ENCODE measurements at regions not wholly inside any gene's neighbourhood (a gene's known extent, or its start where the extent isn't known, plus 50 kb on each side); places are given as distances from the start of the nearest gene placed in this dataset.
"Not testable (repeated sequence)": the region's sequence is repeated elsewhere in the genome, so short reads cannot be mapped to it uniquely, and the experiment has no call there.

GRCh38 chr9:90188656-90189055, 454.0 kb downstream of the DIRAS2 start:
- Histone ChIP-seq H3K79me2 (ENCODE audit: insufficient read depth, low read length) (no peaks in the 10 kb centered on the region), H3K27me3 (ENCODE audit: insufficient read depth, low read length) (no peaks in the 10 kb centered on the region), H3F3A (ENCODE audit: insufficient read depth, low read length) (no peaks in the 10 kb centered on the region), H3K4me1 (ENCODE audit: insufficient read depth, low read length, severe bottlenecking) (no peaks in the 10 kb centered on the region), H3K4me3 (ENCODE audit: low read depth, low read length, poor library complexity, severe bottlenecking) (no peak overlapping the region), H4K20me1 (ENCODE audit: insufficient read depth, low read length) (no peaks in the 10 kb centered on the region), H3K36me3 (ENCODE audit: insufficient read depth, low read length) (no peaks in the 10 kb centered on the region), H3K27ac (ENCODE audit: low read depth, low read length, poor library complexity, severe bottlenecking) (no peak overlapping the region), H3K4me2 (ENCODE audit: low read length) (no peak overlapping the region), H3K9me3 (ENCODE audit: low read length) (no peaks in the 10 kb centered on the region), H3K9me2 (ENCODE audit: low read depth, low read length) (no peaks in the 10 kb centered on the region), H3K9ac (ENCODE audit: low read length) (no peak overlapping the region), H2AFZ (ENCODE audit: low read length) (no peak overlapping the region)
- TF ChIP-seq CTCF (IDR thresholded peaks at IDR 0.05; ENCODE audit: low read length) (no peak), EZH2 (IDR thresholded peaks at IDR 0.05; ENCODE audit: borderline replicate concordance, low read length) (no peak)

GRCh38 chr9:90189306-90189705, 453.3 kb downstream of the DIRAS2 start:
- no peaks in the 10 kb centered on the region for H3K27me3 ChIP-seq (ENCODE audit: insufficient read depth, low read length)
- TF ChIP-seq CTCF (IDR thresholded peaks at IDR 0.05; ENCODE audit: low read length) (no peak), EZH2 (IDR thresholded peaks at IDR 0.05; ENCODE audit: borderline replicate concordance, low read length) (no peak)
- H3K4me3 ChIP-seq (ENCODE audit: low read depth, low read length, poor library complexity, severe bottlenecking), result no peak overlapping the region
- H3K79me2 ChIP-seq (ENCODE audit: insufficient read depth, low read length), result no peaks in the 10 kb centered on the region
- H3F3A ChIP-seq (ENCODE audit: insufficient read depth, low read length), result no peaks in the 10 kb centered on the region
- H3K4me1 ChIP-seq (ENCODE audit: insufficient read depth, low read length, severe bottlenecking), result no peaks in the 10 kb centered on the region
- no peaks in the 10 kb centered on the region for H3K36me3 ChIP-seq (ENCODE audit: insufficient read depth, low read length)
- no peak overlapping the region for H3K4me2 ChIP-seq (ENCODE audit: low read length)
- no peaks in the 10 kb centered on the region for H4K20me1 ChIP-seq (ENCODE audit: insufficient read depth, low read length)
- H3K9me2 ChIP-seq (ENCODE audit: low read depth, low read length), result no peaks in the 10 kb centered on the region
- H3K9me3 ChIP-seq (ENCODE audit: low read length), result no peaks in the 10 kb centered on the region
- no peak overlapping the region for H3K27ac ChIP-seq (ENCODE audit: low read depth, low read length, poor library complexity, severe bottlenecking)
- no peak overlapping the region for H3K9ac ChIP-seq (ENCODE audit: low read length)
- no peak overlapping the region for H2AFZ ChIP-seq (ENCODE audit: low read length)

GRCh38 chr9:90192465-90192864, 450.2 kb downstream of the DIRAS2 start:
- H4K20me1 ChIP-seq (ENCODE audit: insufficient read depth, low read length); H3K27me3 ChIP-seq (ENCODE audit: insufficient read depth, low read length); H3K4me2 ChIP-seq (ENCODE audit: low read length); H3K27ac ChIP-seq (ENCODE audit: low read depth, low read length, poor library complexity, severe bottlenecking); H3K9ac ChIP-seq (ENCODE audit: low read length); H3K4me3 ChIP-seq (ENCODE audit: low read depth, low read length, poor library complexity, severe bottlenecking); H3K9me2 ChIP-seq (ENCODE audit: low read depth, low read length); H3K36me3 ChIP-seq (ENCODE audit: insufficient read depth, low read length); H3K9me3 ChIP-seq (ENCODE audit: low read length); H3K79me2 ChIP-seq (ENCODE audit: insufficient read depth, low read length); H3F3A ChIP-seq (ENCODE audit: insufficient read depth, low read length); H3K4me1 ChIP-seq (ENCODE audit: insufficient read depth, low read length, severe bottlenecking); H2AFZ ChIP-seq (ENCODE audit: low read length): not testable (repeated sequence)

GRCh38 chr9:90198956-90199355, 443.7 kb downstream of the DIRAS2 start:
- no peak overlapping the region for H3K27ac ChIP-seq (ENCODE audit: low read depth, low read length, poor library complexity, severe bottlenecking)
- no peak overlapping the region for H3K9ac ChIP-seq (ENCODE audit: low read length)
- H3K9me2 ChIP-seq (ENCODE audit: low read depth, low read length), result no peaks in the 10 kb centered on the region
- TF ChIP-seq CTCF (IDR thresholded peaks at IDR 0.05; ENCODE audit: low read length) (no peak), EZH2 (IDR thresholded peaks at IDR 0.05; ENCODE audit: borderline replicate concordance, low read length) (no peak)
- H2AFZ ChIP-seq (ENCODE audit: low read length), result no peak overlapping the region
- no peaks in the 10 kb centered on the region for H4K20me1 ChIP-seq (ENCODE audit: insufficient read depth, low read length)
- no peaks in the 10 kb centered on the region for H3F3A ChIP-seq (ENCODE audit: insufficient read depth, low read length)
- no peaks in the 10 kb centered on the region for H3K27me3 ChIP-seq (ENCODE audit: insufficient read depth, low read length)
- no peaks in the 10 kb centered on the region for H3K9me3 ChIP-seq (ENCODE audit: low read length)
- no peaks in the 10 kb centered on the region for H3K4me1 ChIP-seq (ENCODE audit: insufficient read depth, low read length, severe bottlenecking)
- H3K79me2 ChIP-seq (ENCODE audit: insufficient read depth, low read length), result no peaks in the 10 kb centered on the region
- no peak overlapping the region for H3K4me3 ChIP-seq (ENCODE audit: low read depth, low read length, poor library complexity, severe bottlenecking)
- H3K4me2 ChIP-seq (ENCODE audit: low read length), result no peak overlapping the region
- H3K36me3 ChIP-seq (ENCODE audit: insufficient read depth, low read length), result no peaks in the 10 kb centered on the region

Data from OCI-LY1 (cell line).